Nephron progenitor cell (in vitro differentiated cells): ENCODE measurements at regions not wholly inside any gene's neighbourhood (a gene's known extent, or its start where the extent isn't known, plus 50 kb on each side); places are given as distances from the start of the nearest gene placed in this dataset.

Source experiments
- DNase-seq: peaks from one replicate; pipeline ENCODE4 v3.0.0; 2021
- H3K27ac Mint-ChIP-seq: 2 replicates; pipeline ENCODE4 v1.8.0; 2021; ENCODE audit warnings: mild to moderate bottlenecking, moderate library complexity, mixed read lengths
- H3K27me3 Mint-ChIP-seq: 2 replicates; pipeline ENCODE4 v1.8.0; 2021; ENCODE audit warnings: mild to moderate bottlenecking, low read depth, mixed read lengths; ENCODE audit not compliant: poor library complexity
- H3K36me3 Mint-ChIP-seq: 2 replicates; pipeline ENCODE4 v1.8.0; 2021; ENCODE audit warnings: low read depth, mixed read lengths
- H3K4me1 Mint-ChIP-seq: 2 replicates; pipeline ENCODE4 v1.8.0; 2021; ENCODE audit warnings: mixed read lengths
- H3K4me3 Mint-ChIP-seq: 2 replicates; pipeline ENCODE4 v1.8.0; 2021; ENCODE audit warnings: mild to moderate bottlenecking, moderate library complexity, mixed read lengths
- H3K9me3 Mint-ChIP-seq: 2 replicates; pipeline ENCODE4 v1.8.0; 2021; ENCODE audit warnings: mild to moderate bottlenecking, moderate library complexity, mixed read lengths
- CTCF ChIP-seq: fragments of 200-600 bp; sonication (generic); IDR thresholded peaks from 2 replicates; pipeline ENCODE4 v1.5.0; 2021; ENCODE audit warnings: antibody characterized with exemption

GRCh38 chr5:97918057-97918456 lies 735.0 kb upstream of the RIOK2 start:
- no peak for TF ChIP-seq CTCF
- H3K27me3 Mint-ChIP-seq: no peaks in the 10 kb centered on the region
- H3K9me3 Mint-ChIP-seq: no peaks in the 10 kb centered on the region
- H3K36me3 Mint-ChIP-seq: no peaks in the 10 kb centered on the region
- H3K27ac Mint-ChIP-seq: no peak overlapping the region
- DNase-seq: no peak
- no peak overlapping the region for H3K4me3 Mint-ChIP-seq
- no peaks in the 10 kb centered on the region for H3K4me1 Mint-ChIP-seq

- no peaks in the 10 kb centered on the region for H3K27me3 Mint-ChIP-seq
- no peak for DNase-seq
- no peaks in the 10 kb centered on the region for H3K36me3 Mint-ChIP-seq
- TF ChIP-seq CTCF: no peak
- no peaks in the 10 kb centered on the region for H3K9me3 Mint-ChIP-seq
- H3K4me3 Mint-ChIP-seq: no peak overlapping the region
- no peaks in the 10 kb centered on the region for H3K4me1 Mint-ChIP-seq
- no peak overlapping the region for H3K27ac Mint-ChIP-seq
These were observed 735.6 kb upstream of the RIOK2 start for GRCh38 chr5:97918620-97919019.

- no peak for TF ChIP-seq CTCF
- no peaks in the 10 kb centered on the region for H3K9me3 Mint-ChIP-seq
- DNase-seq: no peak
- H3K27ac Mint-ChIP-seq: no peak overlapping the region
- H3K4me3 Mint-ChIP-seq: no peak overlapping the region
- no peaks in the 10 kb centered on the region for H3K27me3 Mint-ChIP-seq
- H3K4me1 Mint-ChIP-seq: no peaks in the 10 kb centered on the region
- H3K36me3 Mint-ChIP-seq: no peaks in the 10 kb centered on the region
These were observed 736.7 kb upstream of the RIOK2 start for GRCh38 chr5:97919719-97920118.

- no peak overlapping the region for H3K4me3 Mint-ChIP-seq
- DNase-seq: no peak
- no peak for TF ChIP-seq CTCF
These were observed 739.7 kb upstream of the RIOK2 start for GRCh38 chr5:97922776-97923175.

GRCh38 chr5:97923496-97923895 lies 740.4 kb upstream of the RIOK2 start:
- TF ChIP-seq CTCF: no peak
- H3K27me3 Mint-ChIP-seq: no peaks in the 10 kb centered on the region
- no peaks in the 10 kb centered on the region for H3K9me3 Mint-ChIP-seq

More at GRCh38 chr5:97922776-97923175, 739.7 kb upstream of the RIOK2 start:
- H3K4me1 Mint-ChIP-seq: no peaks in the 10 kb centered on the region
- no peaks in the 10 kb centered on the region for H3K27me3 Mint-ChIP-seq
- H3K27ac Mint-ChIP-seq: no peak overlapping the region
- H3K9me3 Mint-ChIP-seq: no peaks in the 10 kb centered on the region
- H3K36me3 Mint-ChIP-seq: no peaks in the 10 kb centered on the region

GRCh38 chr5:97923997-97924396 lies 741.0 kb upstream of the RIOK2 start:
- H3K9me3 Mint-ChIP-seq: no peaks in the 10 kb centered on the region
- H3K4me3 Mint-ChIP-seq: no peak overlapping the region
- H3K36me3 Mint-ChIP-seq: no peaks in the 10 kb centered on the region
- TF ChIP-seq CTCF: no peak
- H3K4me1 Mint-ChIP-seq: no peaks in the 10 kb centered on the region
- DNase-seq: no peak
- no peaks in the 10 kb centered on the region for H3K27me3 Mint-ChIP-seq
- H3K27ac Mint-ChIP-seq: no peak overlapping the region

More at GRCh38 chr5:97923496-97923895, 740.4 kb upstream of the RIOK2 start:
- Mint-ChIP-seq H3K27ac (no peak overlapping the region), H3K36me3 (no peaks in the 10 kb centered on the region), H3K4me3 (no peak overlapping the region), H3K4me1 (no peaks in the 10 kb centered on the region)
- no peak for DNase-seq
